ENCODE measurements at regions not wholly inside any gene's neighbourhood (a gene's known extent, or its start where the extent isn't known, plus 50 kb on each side); places are given as distances from the start of the nearest gene placed in this dataset.
"Not testable (repeated sequence)": the region's sequence is repeated elsewhere in the genome, so short reads cannot be mapped to it uniquely, and the experiment has no call there.

DNA sequence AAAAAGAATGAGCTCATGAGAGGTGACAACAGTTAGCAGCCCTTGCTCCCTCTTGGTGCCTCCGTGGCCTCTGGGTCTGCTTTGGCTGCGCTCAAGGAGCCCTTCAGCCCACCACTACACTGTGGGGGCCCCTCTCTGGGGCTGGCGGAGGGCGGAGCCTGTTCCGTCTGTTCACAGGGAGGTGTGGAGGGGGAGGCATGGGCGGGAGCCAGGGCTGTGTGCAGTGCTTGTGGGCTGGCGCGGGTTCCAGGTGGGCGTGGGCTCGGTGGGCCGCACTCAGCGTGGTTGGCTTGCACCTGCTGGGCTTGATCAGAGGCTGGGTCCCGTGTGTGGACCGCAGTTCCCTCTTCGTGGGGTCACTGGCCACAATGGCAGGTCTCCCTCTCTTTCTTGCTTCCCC, 953.4 kb upstream of the PRR20A start:
- TF ChIP-seq OSR1 (CRISPR knock-in tag; IDR thresholded peaks at IDR 0.05) = no peak
- TF ChIP-seq ARNTL (CRISPR knock-in tag; IDR thresholded peaks at IDR 0.05; ENCODE audit: borderline replicate concordance, low read depth) = no peak
- TF ChIP-seq RARB (CRISPR knock-in tag; IDR thresholded peaks at IDR 0.05) = no peak
- no peak for TF ChIP-seq ZNF8 (CRISPR knock-in tag; IDR thresholded peaks at IDR 0.05)
- no peak for TF ChIP-seq ZNF70 (CRISPR knock-in tag; IDR thresholded peaks at IDR 0.05)
- TF ChIP-seq, protein P1, sequence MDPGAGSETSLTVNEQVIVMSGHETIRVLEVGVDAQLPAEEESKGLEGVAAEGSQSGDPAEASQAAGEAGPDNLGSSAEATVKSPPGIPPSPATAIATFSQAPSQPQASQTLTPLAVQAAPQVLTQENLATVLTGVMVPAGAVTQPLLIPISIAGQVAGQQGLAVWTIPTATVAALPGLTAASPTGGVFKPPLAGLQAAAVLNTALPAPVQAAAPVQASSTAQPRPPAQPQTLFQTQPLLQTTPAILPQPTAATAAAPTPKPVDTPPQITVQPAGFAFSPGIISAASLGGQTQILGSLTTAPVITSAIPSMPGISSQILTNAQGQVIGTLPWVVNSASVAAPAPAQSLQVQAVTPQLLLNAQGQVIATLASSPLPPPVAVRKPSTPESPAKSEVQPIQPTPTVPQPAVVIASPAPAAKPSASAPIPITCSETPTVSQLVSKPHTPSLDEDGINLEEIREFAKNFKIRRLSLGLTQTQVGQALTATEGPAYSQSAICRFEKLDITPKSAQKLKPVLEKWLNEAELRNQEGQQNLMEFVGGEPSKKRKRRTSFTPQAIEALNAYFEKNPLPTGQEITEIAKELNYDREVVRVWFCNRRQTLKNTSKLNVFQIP (CRISPR knock-in tag; IDR thresholded peaks at IDR 0.05; ENCODE audit: borderline replicate concordance, low read depth) = no peak
- TF ChIP-seq PATZ1 (CRISPR knock-in tag; IDR thresholded peaks at IDR 0.05; ENCODE audit: borderline replicate concordance) = no peak
- TF ChIP-seq GLIS3 (CRISPR knock-in tag; IDR thresholded peaks at IDR 0.05) = no peak
- no peak for TF ChIP-seq SNAI2 (CRISPR knock-in tag; IDR thresholded peaks at IDR 0.05)
- no peak for TF ChIP-seq PPARA (CRISPR knock-in tag; IDR thresholded peaks at IDR 0.05; ENCODE audit: borderline replicate concordance)
- no peak for TF ChIP-seq ISL1 (CRISPR knock-in tag; IDR thresholded peaks at IDR 0.05)
- TF ChIP-seq CSRNP3 (CRISPR knock-in tag; IDR thresholded peaks at IDR 0.05) = no peak
- ATAC-seq = no peak

GRCh38 chr13:56188582-56188981, 952.1 kb upstream of the PRR20A start:
- not testable (repeated sequence) for ATAC-seq

- no peak for ATAC-seq
- TF ChIP-seq BACH2 (CRISPR knock-in tag; IDR thresholded peaks at IDR 0.05; ENCODE audit: borderline replicate concordance) = no peak
Measured at GRCh38 chr13:56189439-56189838, 951.3 kb upstream of the PRR20A start.

DNA sequence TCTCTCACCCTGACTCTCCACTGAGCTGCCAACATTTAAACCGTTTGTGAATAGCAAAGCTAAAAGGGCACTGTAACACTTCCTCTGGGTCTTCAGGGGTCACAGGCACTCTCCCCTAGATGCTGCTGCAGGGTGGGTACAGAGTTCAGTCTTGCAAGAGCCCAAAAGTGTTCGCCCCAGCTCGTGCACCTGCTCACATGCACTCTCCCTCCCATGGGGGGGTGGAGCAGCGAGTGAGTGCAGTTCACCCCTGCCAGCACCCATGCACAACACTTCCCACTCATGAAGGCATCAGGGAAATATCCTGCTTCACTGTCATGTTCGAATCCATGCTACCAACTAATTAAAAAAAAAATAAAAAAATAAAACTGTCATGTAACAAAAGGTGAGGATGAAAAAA, 950.7 kb upstream of the PRR20A start:
- TF ChIP-seq ARNTL (CRISPR knock-in tag; IDR thresholded peaks at IDR 0.05; ENCODE audit: borderline replicate concordance, low read depth) (no peak), ZFP3 (CRISPR knock-in tag; IDR thresholded peaks at IDR 0.05) (no peak), CSDC2 (CRISPR knock-in tag; IDR thresholded peaks at IDR 0.05) (no peak), TOX (CRISPR knock-in tag; IDR thresholded peaks at IDR 0.05; ENCODE audit: borderline replicate concordance) (no peak), ISL1 (CRISPR knock-in tag; IDR thresholded peaks at IDR 0.05) (no peak), ZFP30 (CRISPR knock-in tag; IDR thresholded peaks at IDR 0.05) (no peak), CSRNP3 (CRISPR knock-in tag; IDR thresholded peaks at IDR 0.05) (no peak), BACH2 (CRISPR knock-in tag; IDR thresholded peaks at IDR 0.05; ENCODE audit: borderline replicate concordance) (no peak), ESRRG (CRISPR knock-in tag; IDR thresholded peaks at IDR 0.05) (no peak), OSR1 (CRISPR knock-in tag; IDR thresholded peaks at IDR 0.05) (no peak), RARB (CRISPR knock-in tag; IDR thresholded peaks at IDR 0.05) (no peak), PPARA (CRISPR knock-in tag; IDR thresholded peaks at IDR 0.05; ENCODE audit: borderline replicate concordance) (no peak), TCF4 (CRISPR knock-in tag; IDR thresholded peaks at IDR 0.05; ENCODE audit: borderline replicate concordance) (no peak), ZC3H10 (CRISPR knock-in tag; IDR thresholded peaks at IDR 0.05) (no peak), ZNF70 (CRISPR knock-in tag; IDR thresholded peaks at IDR 0.05) (no peak)
- TF ChIP-seq, protein P1 (CRISPR knock-in tag; IDR thresholded peaks at IDR 0.05; ENCODE audit: borderline replicate concordance, low read depth) = no peak
- TF ChIP-seq, protein P2, sequence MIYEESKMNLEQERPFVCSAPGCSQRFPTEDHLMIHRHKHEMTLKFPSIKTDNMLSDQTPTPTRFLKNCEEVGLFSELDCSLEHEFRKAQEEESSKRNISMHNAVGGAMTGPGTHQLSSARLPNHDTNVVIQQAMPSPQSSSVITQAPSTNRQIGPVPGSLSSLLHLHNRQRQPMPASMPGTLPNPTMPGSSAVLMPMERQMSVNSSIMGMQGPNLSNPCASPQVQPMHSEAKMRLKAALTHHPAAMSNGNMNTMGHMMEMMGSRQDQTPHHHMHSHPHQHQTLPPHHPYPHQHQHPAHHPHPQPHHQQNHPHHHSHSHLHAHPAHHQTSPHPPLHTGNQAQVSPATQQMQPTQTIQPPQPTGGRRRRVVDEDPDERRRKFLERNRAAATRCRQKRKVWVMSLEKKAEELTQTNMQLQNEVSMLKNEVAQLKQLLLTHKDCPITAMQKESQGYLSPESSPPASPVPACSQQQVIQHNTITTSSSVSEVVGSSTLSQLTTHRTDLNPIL (CRISPR knock-in tag; IDR thresholded peaks at IDR 0.05; ENCODE audit: low read depth) = no peak
- no peak for ATAC-seq
